H9 (cell line): ENCODE measurements at regions not wholly inside any gene's neighbourhood (a gene's known extent, or its start where the extent isn't known, plus 50 kb on each side); places are given as distances from the start of the nearest gene placed in this dataset.

Source experiments
- DNase-seq: peaks from one replicate; pipeline ENCODE4 v3.0.0-alpha.2; 2017
- H2AFZ ChIP-seq: one replicate; pipeline ENCODE4 v1.6.1; 2013; ENCODE audit warnings: mild to moderate bottlenecking, low read length, control low read depth, moderate library complexity
- H2AK5ac ChIP-seq: 2 replicates; pipeline ENCODE4 v1.6.1; 2013; ENCODE audit warnings: low read length, control low read depth, mixed read lengths; ENCODE audit not compliant: insufficient read length
- H2BK120ac ChIP-seq: one replicate; pipeline ENCODE4 v1.6.1; 2013; ENCODE audit warnings: low read depth, mild to moderate bottlenecking, low read length, control low read depth, inconsistent platforms; ENCODE audit not compliant: poor library complexity, severe bottlenecking
- H2BK12ac ChIP-seq: 2 replicates; pipeline ENCODE4 v1.6.1; 2013; ENCODE audit warnings: low read length, control low read depth, mixed read lengths, low read depth; ENCODE audit not compliant: insufficient read length
- H2BK15ac ChIP-seq: 2 replicates; pipeline ENCODE4 v1.6.1; 2013; ENCODE audit warnings: low read depth, low read length, control low read depth
- H2BK20ac ChIP-seq: one replicate; pipeline ENCODE4 v1.6.1; 2013; ENCODE audit warnings: low read depth, mild to moderate bottlenecking, low read length, control low read depth, inconsistent platforms; ENCODE audit not compliant: poor library complexity, severe bottlenecking
- H2BK5ac ChIP-seq: 2 replicates; pipeline ENCODE4 v1.6.1; 2013; ENCODE audit warnings: low read length, control low read depth, mixed read lengths; ENCODE audit not compliant: insufficient read length
- H3K14ac ChIP-seq: 2 replicates; pipeline ENCODE4 v1.6.1; 2013; ENCODE audit warnings: low read length, control low read depth; ENCODE audit not compliant: insufficient read depth
- H3K18ac ChIP-seq: 2 replicates; pipeline ENCODE4 v1.6.1; 2013; ENCODE audit warnings: low read depth, mild to moderate bottlenecking, mixed read lengths, low read length, control low read depth; ENCODE audit not compliant: insufficient read length
- H3K23ac ChIP-seq: 2 replicates; pipeline ENCODE4 v1.6.1; 2013; ENCODE audit warnings: low read length, control low read depth, mixed read lengths, low read depth; ENCODE audit not compliant: insufficient read length
- H3K23me2 ChIP-seq: 2 replicates; pipeline ENCODE4 v1.6.1; 2013; ENCODE audit warnings: low read depth, mild to moderate bottlenecking, mixed read lengths, low read length, control low read depth; ENCODE audit not compliant: insufficient read length, poor library complexity, severe bottlenecking
- H3K27ac ChIP-seq: 2 replicates; pipeline ENCODE4 v1.5.1; 2013; ENCODE audit warnings: low read length, control low read depth, mixed read lengths, low read depth; ENCODE audit not compliant: insufficient read length
- H3K27me3 ChIP-seq: 2 replicates; pipeline ENCODE4 v1.6.1; 2013; ENCODE audit warnings: low read length, control low read depth, inconsistent platforms; ENCODE audit not compliant: insufficient read depth
- H3K4ac ChIP-seq: 2 replicates; pipeline ENCODE4 v1.6.1; 2013; ENCODE audit warnings: low read depth, mild to moderate bottlenecking, control low read depth, inconsistent platforms, low read length, moderate library complexity
- H3K4me1 ChIP-seq: 2 replicates; pipeline ENCODE4 v1.6.1; 2013; ENCODE audit warnings: low read length, control low read depth, inconsistent platforms; ENCODE audit not compliant: insufficient read depth
- H3K4me2 ChIP-seq: 2 replicates; pipeline ENCODE4 v1.6.1; 2013; ENCODE audit warnings: low read length, control low read depth, mixed read lengths; ENCODE audit not compliant: insufficient read length, insufficient read depth
- H3K56ac ChIP-seq: 2 replicates; pipeline ENCODE4 v1.6.1; 2013; ENCODE audit warnings: low read depth, mild to moderate bottlenecking, mixed read lengths, low read length, control low read depth; ENCODE audit not compliant: insufficient read length
- H3K79me1 ChIP-seq: 2 replicates; pipeline ENCODE4 v1.6.1; 2013; ENCODE audit warnings: low read depth, mild to moderate bottlenecking, moderate library complexity, low read length, control low read depth, inconsistent platforms; ENCODE audit not compliant: insufficient read depth, poor library complexity, severe bottlenecking
- H3K79me2 ChIP-seq: 2 replicates; pipeline ENCODE4 v1.6.1; 2013; ENCODE audit warnings: low read length, control low read depth, inconsistent platforms; ENCODE audit not compliant: insufficient read depth
- H3K9ac ChIP-seq: 2 replicates; pipeline ENCODE4 v1.6.1; 2013; ENCODE audit warnings: low read length, control low read depth, mixed read lengths; ENCODE audit not compliant: insufficient read length; ENCODE audit errors: extremely low read depth
- H3K9me3 ChIP-seq: one replicate; pipeline ENCODE4 v1.6.1; 2013; ENCODE audit warnings: low read depth, low read length, inconsistent platforms; ENCODE audit not compliant: control insufficient read depth
- H3T11ph ChIP-seq: one replicate; pipeline ENCODE4 v1.6.1; 2013; ENCODE audit warnings: mild to moderate bottlenecking, low read length, control low read depth, inconsistent platforms
- H4K20me1 ChIP-seq: one replicate; pipeline ENCODE4 v1.6.1; 2013; ENCODE audit not compliant: control insufficient read depth, insufficient read length, insufficient read depth
- H4K5ac ChIP-seq: 2 replicates; pipeline ENCODE4 v1.6.1; 2013; ENCODE audit warnings: low read depth, mild to moderate bottlenecking, mixed read lengths, low read length, control low read depth; ENCODE audit not compliant: insufficient read length
- H4K8ac ChIP-seq: replicated peaks from 2 replicates; pipeline ENCODE4 v1.6.1; 2013; ENCODE audit warnings: low read length, control low read depth, mixed read lengths, low read depth; ENCODE audit not compliant: insufficient read length
- H4K91ac ChIP-seq: 2 replicates; pipeline ENCODE4 v1.6.1; 2013; ENCODE audit warnings: low read depth, mild to moderate bottlenecking, moderate library complexity, mixed read lengths, low read length, control low read depth; ENCODE audit not compliant: insufficient read length
- H3K27ac Mint-ChIP-seq, 3 experiments: 2 replicates in 2 of 3; 3 replicates in 1 of 3; pipeline ENCODE4 v1.8.0; 2020 to 2021; ENCODE audit warnings: mixed read lengths in 3 of 3, mild to moderate bottlenecking in 1 of 3, moderate library complexity in 1 of 3
- H3K27me3 Mint-ChIP-seq: 2 replicates; pipeline ENCODE4 v1.8.0; 2021; ENCODE audit warnings: low read depth, mild to moderate bottlenecking, moderate library complexity, mixed read lengths
- H3K36me3 Mint-ChIP-seq, 3 experiments: 2 replicates in 2 of 3; 3 replicates in 1 of 3; pipeline ENCODE4 v1.8.0; 2020 to 2021; ENCODE audit warnings: low read depth in 3 of 3, mixed read lengths in 3 of 3; ENCODE audit not compliant: insufficient read depth in 1 of 3
- H3K4me1 Mint-ChIP-seq, 2 experiments: 2 replicates each; pipeline ENCODE4 v1.8.0; 2020; ENCODE audit warnings: mixed read lengths in 2 of 2
- H3K4me3 Mint-ChIP-seq, 2 experiments: 2 replicates in 1 of 2; 3 replicates in 1 of 2; pipeline ENCODE4 v1.8.0; 2020 to 2021; ENCODE audit warnings: mild to moderate bottlenecking in 2 of 2, mixed read lengths in 2 of 2, moderate library complexity in 1 of 2
- H3K9me3 Mint-ChIP-seq, 2 experiments: 2 replicates in 1 of 2; 3 replicates in 1 of 2; pipeline ENCODE4 v1.8.0; 2020; ENCODE audit warnings: mild to moderate bottlenecking in 2 of 2, mixed read lengths in 2 of 2, moderate library complexity in 1 of 2
- WGBS: extraction: QIAGEN DNeasy Blood & Tissue Kit; methylation state at CpG from one replicate; pipeline ENCODE4 v1.1.7; 2013; ENCODE audit warnings: missing lambda C conversion rate, low lambda C conversion rate, mixed read lengths; ENCODE audit not compliant: insufficient read length; ENCODE audit errors: extremely low coverage; 5-methylcytosine and 5-hydroxymethylcytosine counted together
- TF ChIP-seq, protein P1 (sequence below): fragments of 200-600 bp; sonication (generic); conservative IDR thresholded peaks from 3 replicates; pipeline ENCODE4 v1.8.0; 2021; ENCODE audit warnings: antibody characterized with exemption, mild to moderate bottlenecking

DNA sequence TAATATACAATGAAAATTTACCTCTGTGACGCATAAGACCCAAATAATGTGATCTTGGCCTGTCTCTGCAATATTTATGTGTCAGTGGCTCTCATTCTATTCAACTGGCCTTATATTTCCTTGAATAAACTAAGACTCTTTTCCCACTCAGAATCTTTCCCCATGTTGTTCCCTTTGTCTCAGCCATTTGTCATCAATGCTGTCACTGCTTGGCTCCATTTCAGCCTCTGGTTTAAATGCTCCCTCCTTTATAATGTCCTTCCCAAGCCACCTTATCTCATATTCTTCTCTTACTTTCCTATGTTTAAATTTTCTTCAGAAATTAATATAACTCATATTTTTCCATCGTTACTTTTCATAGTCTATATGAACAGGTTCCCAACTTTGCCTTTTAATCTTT is 158.3 kb upstream of the DTNA start:
- Histone ChIP-seq H2AFZ (no peak overlapping the region), H3K27ac (no peak overlapping the region), H2BK120ac (no peak overlapping the region), H2BK12ac (no peak overlapping the region), H3K79me1 (no peaks in the 10 kb centered on the region), H3K4ac (no peak overlapping the region), H3K14ac (no peak overlapping the region), H2BK5ac (no peak overlapping the region), H3K18ac (no peak overlapping the region), H3K4me1 (peaks cover 4% of the 10 kb centered on the region; the same call in 1 of the 2 replicates), H4K5ac (no peak overlapping the region), H3K9ac (no peak overlapping the region), H3K27me3 (no peaks in the 10 kb centered on the region), H3K9me3 (no peaks in the 10 kb centered on the region), H3T11ph (no peak overlapping the region), H2BK20ac (no peak overlapping the region), H3K23ac (no peak overlapping the region), H3K4me2 (no peak overlapping the region), H4K8ac (no peak overlapping the region), H4K91ac (no peak overlapping the region), H2AK5ac (no peak overlapping the region), H3K56ac (no peak overlapping the region), H3K23me2 (no peaks in the 10 kb centered on the region), H2BK15ac (no peak overlapping the region), H3K79me2 (no peaks in the 10 kb centered on the region), H4K20me1 (no peaks in the 10 kb centered on the region)
- H3K4me3 Mint-ChIP-seq, result no peak overlapping the region
- H3K4me1 Mint-ChIP-seq, result peaks cover 43 to 47% of the 10 kb centered on the region in 2 experiments
- peaks cover 5 to 7% of the 10 kb centered on the region in 2 experiments; a peak in 4 of 5 replicates for H3K9me3 Mint-ChIP-seq
- no CpG with 5 or more reads among the region's 2 CpGs for WGBS
- no peak overlapping the region for H3K27ac Mint-ChIP-seq
- peaks cover 4 to 5% (median 5%) of the 10 kb centered on the region in 3 experiments; a peak in 4 of 7 replicates for H3K36me3 Mint-ChIP-seq
- H3K27me3 Mint-ChIP-seq, result no peaks in the 10 kb centered on the region
- TF ChIP-seq, protein P1, sequence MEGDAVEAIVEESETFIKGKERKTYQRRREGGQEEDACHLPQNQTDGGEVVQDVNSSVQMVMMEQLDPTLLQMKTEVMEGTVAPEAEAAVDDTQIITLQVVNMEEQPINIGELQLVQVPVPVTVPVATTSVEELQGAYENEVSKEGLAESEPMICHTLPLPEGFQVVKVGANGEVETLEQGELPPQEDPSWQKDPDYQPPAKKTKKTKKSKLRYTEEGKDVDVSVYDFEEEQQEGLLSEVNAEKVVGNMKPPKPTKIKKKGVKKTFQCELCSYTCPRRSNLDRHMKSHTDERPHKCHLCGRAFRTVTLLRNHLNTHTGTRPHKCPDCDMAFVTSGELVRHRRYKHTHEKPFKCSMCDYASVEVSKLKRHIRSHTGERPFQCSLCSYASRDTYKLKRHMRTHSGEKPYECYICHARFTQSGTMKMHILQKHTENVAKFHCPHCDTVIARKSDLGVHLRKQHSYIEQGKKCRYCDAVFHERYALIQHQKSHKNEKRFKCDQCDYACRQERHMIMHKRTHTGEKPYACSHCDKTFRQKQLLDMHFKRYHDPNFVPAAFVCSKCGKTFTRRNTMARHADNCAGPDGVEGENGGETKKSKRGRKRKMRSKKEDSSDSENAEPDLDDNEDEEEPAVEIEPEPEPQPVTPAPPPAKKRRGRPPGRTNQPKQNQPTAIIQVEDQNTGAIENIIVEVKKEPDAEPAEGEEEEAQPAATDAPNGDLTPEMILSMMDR, result no peak
- DNase-seq, result no peak
